Progenitor cell of endocrine pancreas (in vitro differentiated cells): ENCODE measurements at regions not wholly inside any gene's neighbourhood (a gene's known extent, or its start where the extent isn't known, plus 50 kb on each side); places are given as distances from the start of the nearest gene placed in this dataset.

Experiments
- DNase-seq: peaks from one replicate; pipeline ENCODE4 v3.0.0; 2021; ENCODE audit warnings: low spot score; ENCODE audit not compliant: unreplicated experiment
- H3K27ac Mint-ChIP-seq: 2 replicates; pipeline ENCODE4 v1.8.0; 2021; ENCODE audit warnings: mild to moderate bottlenecking, moderate library complexity, mixed read lengths
- H3K27me3 Mint-ChIP-seq: 2 replicates; pipeline ENCODE4 v1.8.0; 2021; ENCODE audit warnings: mixed read lengths
- H3K36me3 Mint-ChIP-seq: 2 replicates; pipeline ENCODE4 v1.8.0; 2022; ENCODE audit warnings: mixed read lengths; ENCODE audit not compliant: insufficient read depth
- H3K4me1 Mint-ChIP-seq: 2 replicates; pipeline ENCODE4 v1.8.0; 2021; ENCODE audit warnings: low read depth, mixed read lengths
- H3K4me3 Mint-ChIP-seq: 2 replicates; pipeline ENCODE4 v1.8.0; 2021; ENCODE audit warnings: low read depth, mild to moderate bottlenecking, moderate library complexity, mixed read lengths
- H3K9me3 Mint-ChIP-seq: 2 replicates; pipeline ENCODE4 v1.8.0; 2021; ENCODE audit warnings: low read depth, mixed read lengths
- CTCF ChIP-seq: fragments of 200-600 bp; sonication (generic); IDR thresholded peaks from one replicate; pipeline ENCODE4 v1.5.0; 2021; ENCODE audit warnings: antibody characterized with exemption, mild to moderate bottlenecking; ENCODE audit not compliant: unreplicated experiment

GRCh38 chr17:71942626-71943025 lies 178.2 kb upstream of the SOX9 start:
- no peak for DNase-seq
- H3K27ac Mint-ChIP-seq, result no peak overlapping the region
- H3K4me3 Mint-ChIP-seq, result no peak overlapping the region
- no peaks in the 10 kb centered on the region for H3K27me3 Mint-ChIP-seq
- peaks cover 15% of the 10 kb centered on the region for H3K9me3 Mint-ChIP-seq
- no peak for TF ChIP-seq CTCF
- no peaks in the 10 kb centered on the region for H3K4me1 Mint-ChIP-seq
- H3K36me3 Mint-ChIP-seq, result no peaks in the 10 kb centered on the region

GRCh38 chr17:71948703-71949422 lies 172.0 kb upstream of the SOX9 start:
- Mint-ChIP-seq H3K4me3 (no peak overlapping the region), H3K4me1 (no peaks in the 10 kb centered on the region), H3K36me3 (no peaks in the 10 kb centered on the region), H3K27me3 (no peaks in the 10 kb centered on the region), H3K9me3 (peaks cover 11% of the 10 kb centered on the region), H3K27ac (no peak overlapping the region)
- DNase-seq, result no peak
- TF ChIP-seq CTCF, result no peak

- no peak for DNase-seq
- H3K4me1 Mint-ChIP-seq, result no peaks in the 10 kb centered on the region
- H3K9me3 Mint-ChIP-seq, result peaks cover 6% of the 10 kb centered on the region
- no peak overlapping the region for H3K4me3 Mint-ChIP-seq
- H3K27me3 Mint-ChIP-seq, result no peaks in the 10 kb centered on the region
- peaks cover 2% of the 10 kb centered on the region for H3K36me3 Mint-ChIP-seq
- peak; percentile 42 for TF ChIP-seq CTCF
- H3K27ac Mint-ChIP-seq, result no peak overlapping the region
Measured at GRCh38 chr17:71959154-71959553, 161.7 kb upstream of the SOX9 start.

- DNase-seq, result no peak
- Mint-ChIP-seq H3K27ac (no peak overlapping the region), H3K27me3 (no peaks in the 10 kb centered on the region), H3K9me3 (peaks cover 6% of the 10 kb centered on the region), H3K4me3 (no peak overlapping the region), H3K4me1 (peaks cover 5% of the 10 kb centered on the region), H3K36me3 (peaks cover 2% of the 10 kb centered on the region)
- TF ChIP-seq CTCF, result no peak
Measured at GRCh38 chr17:71963351-71963750, 157.5 kb upstream of the SOX9 start.

GRCh38 chr17:71963791-71964190 lies 157.0 kb upstream of the SOX9 start:
- peaks cover 5% of the 10 kb centered on the region for H3K4me1 Mint-ChIP-seq
- no peak overlapping the region for H3K27ac Mint-ChIP-seq
- peaks cover 2% of the 10 kb centered on the region for H3K36me3 Mint-ChIP-seq
- H3K4me3 Mint-ChIP-seq, result no peak overlapping the region
- TF ChIP-seq CTCF, result no peak
- DNase-seq, result no peak
- peaks cover 6% of the 10 kb centered on the region for H3K9me3 Mint-ChIP-seq
- no peaks in the 10 kb centered on the region for H3K27me3 Mint-ChIP-seq
